ENCODE measurements at regions not wholly inside any gene's neighbourhood (a gene's known extent, or its start where the extent isn't known, plus 50 kb on each side); places are given as distances from the start of the nearest gene placed in this dataset.

DNA sequence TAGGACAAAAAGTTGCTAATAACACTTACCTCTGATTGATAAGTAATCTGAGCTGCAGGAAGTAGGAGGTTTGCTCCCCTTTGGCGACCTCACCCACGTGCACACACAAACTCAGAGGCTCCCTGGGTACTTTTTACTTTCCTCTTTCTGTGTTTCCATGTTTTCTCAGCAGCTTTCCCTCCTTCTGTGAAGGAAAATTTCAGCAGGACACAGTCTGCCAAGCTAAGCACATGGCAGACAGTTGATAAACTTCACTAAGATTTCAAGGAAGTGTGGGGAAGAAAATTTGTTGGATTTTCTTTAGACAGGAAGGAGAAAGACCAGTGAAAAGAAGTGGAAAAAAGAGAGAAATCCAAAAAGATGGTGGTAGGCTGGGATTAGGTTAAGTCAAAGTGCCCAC lies 215.5 kb upstream of the ARG1 start:
- TF ChIP-seq, protein P1, sequence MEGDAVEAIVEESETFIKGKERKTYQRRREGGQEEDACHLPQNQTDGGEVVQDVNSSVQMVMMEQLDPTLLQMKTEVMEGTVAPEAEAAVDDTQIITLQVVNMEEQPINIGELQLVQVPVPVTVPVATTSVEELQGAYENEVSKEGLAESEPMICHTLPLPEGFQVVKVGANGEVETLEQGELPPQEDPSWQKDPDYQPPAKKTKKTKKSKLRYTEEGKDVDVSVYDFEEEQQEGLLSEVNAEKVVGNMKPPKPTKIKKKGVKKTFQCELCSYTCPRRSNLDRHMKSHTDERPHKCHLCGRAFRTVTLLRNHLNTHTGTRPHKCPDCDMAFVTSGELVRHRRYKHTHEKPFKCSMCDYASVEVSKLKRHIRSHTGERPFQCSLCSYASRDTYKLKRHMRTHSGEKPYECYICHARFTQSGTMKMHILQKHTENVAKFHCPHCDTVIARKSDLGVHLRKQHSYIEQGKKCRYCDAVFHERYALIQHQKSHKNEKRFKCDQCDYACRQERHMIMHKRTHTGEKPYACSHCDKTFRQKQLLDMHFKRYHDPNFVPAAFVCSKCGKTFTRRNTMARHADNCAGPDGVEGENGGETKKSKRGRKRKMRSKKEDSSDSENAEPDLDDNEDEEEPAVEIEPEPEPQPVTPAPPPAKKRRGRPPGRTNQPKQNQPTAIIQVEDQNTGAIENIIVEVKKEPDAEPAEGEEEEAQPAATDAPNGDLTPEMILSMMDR (IDR thresholded peaks at IDR 0.05), result no peak
- no peak for TF ChIP-seq POLR2A (IDR thresholded peaks at IDR 0.05)
